ENCODE measurements at regions not wholly inside any gene's neighbourhood (a gene's known extent, or its start where the extent isn't known, plus 50 kb on each side); places are given as distances from the start of the nearest gene placed in this dataset.

GRCh38 chr4:138898282-138898681, 117.3 kb upstream of the NOCT start:
- intact Hi-C loops (cut with DNase I) = no loop called here
- no peak for DNase-seq (ENCODE audit: low spot score)

GRCh38 chr4:138897811-138898226, 117.8 kb upstream of the NOCT start:
- intact Hi-C loops (cut with DNase I) = no loop called here
- no peak for DNase-seq (ENCODE audit: low spot score)

GRCh38 chr4:138894709-138895108, 120.9 kb upstream of the NOCT start:
- DNase-seq (ENCODE audit: low spot score) = no peak
- intact Hi-C loops (cut with DNase I) = no loop called here

- DNase-seq (ENCODE audit: low spot score) = no peak
- intact Hi-C loops (cut with DNase I) = no loop called here
Measured at GRCh38 chr4:138894011-138894410, 121.6 kb upstream of the NOCT start.

- no peak for DNase-seq (ENCODE audit: low spot score)
- intact Hi-C loops (cut with DNase I) = no loop called here
Measured at GRCh38 chr4:138892483-138893407, 122.8 kb upstream of the NOCT start.

- intact Hi-C loops (cut with DNase I) = no loop called here
- DNase-seq (ENCODE audit: low spot score) = no peak
Measured at GRCh38 chr4:138891631-138892031, 124.0 kb upstream of the NOCT start.

- no peak for DNase-seq (ENCODE audit: low spot score)
- intact Hi-C loops (cut with DNase I) = no loop called here
Measured at GRCh38 chr4:138890891-138891570, 124.5 kb upstream of the NOCT start.

- intact Hi-C loops (cut with DNase I) = no loop called here
- no peak for DNase-seq (ENCODE audit: low spot score)
Measured at GRCh38 chr4:138889216-138889615, 126.4 kb upstream of the NOCT start.

- intact Hi-C loops (cut with DNase I) = no loop called here
- no peak for DNase-seq (ENCODE audit: low spot score)
Measured at GRCh38 chr4:138887741-138888140, 127.8 kb upstream of the NOCT start.

GRCh38 chr4:138887341-138887740, 128.2 kb upstream of the NOCT start:
- DNase-seq (ENCODE audit: low spot score) = no peak
- intact Hi-C loops (cut with DNase I) = no loop called here

GRCh38 chr4:138879757-138880156, 135.8 kb upstream of the NOCT start:
- intact Hi-C loops (cut with DNase I) = no loop called here
- no peak for DNase-seq (ENCODE audit: low spot score)

GRCh38 chr4:138875891-138876608, 139.5 kb upstream of the NOCT start:
- no peak for DNase-seq (ENCODE audit: low spot score)
- intact Hi-C loops (cut with DNase I) = no loop called here

GRCh38 chr4:138871555-138871875, 144.1 kb upstream of the NOCT start:
- intact Hi-C loops (cut with DNase I) = loop anchor here (5.0 kb wide), 3 partner anchors 689 to 834 kb away; no protein-coding TSS in a partner anchor
- no peak for DNase-seq (ENCODE audit: low spot score)

- DNase-seq (ENCODE audit: low spot score) = no peak
- intact Hi-C loops (cut with DNase I) = loop anchor here (5.0 kb wide), 3 partner anchors 689 to 834 kb away; no protein-coding TSS in a partner anchor
Measured at GRCh38 chr4:138870737-138871554, 144.6 kb upstream of the NOCT start.

- intact Hi-C loops (cut with DNase I) = loop anchor here (5.0 kb wide), 3 partner anchors 687 to 832 kb away; no protein-coding TSS in a partner anchor
Measured at GRCh38 chr4:138869631-138870030, 145.9 kb upstream of the NOCT start.

GRCh38 chr4:138869165-138869564, 146.4 kb upstream of the NOCT start:
- DNase-seq (ENCODE audit: low spot score) = no peak
- intact Hi-C loops (cut with DNase I) = no loop called here

More at GRCh38 chr4:138869631-138870030, 145.9 kb upstream of the NOCT start:
- no peak for DNase-seq (ENCODE audit: low spot score)

- intact Hi-C loops (cut with DNase I) = no loop called here
- no peak for DNase-seq (ENCODE audit: low spot score)
Measured at GRCh38 chr4:138868562-138868961, 147.0 kb upstream of the NOCT start.

GRCh38 chr4:138867404-138867803, 148.2 kb upstream of the NOCT start:
- DNase-seq (ENCODE audit: low spot score) = no peak
- intact Hi-C loops (cut with DNase I) = no loop called here

GRCh38 chr4:138866314-138866713, 149.3 kb upstream of the NOCT start:
- intact Hi-C loops (cut with DNase I) = no loop called here
- DNase-seq (ENCODE audit: low spot score) = no peak
